Activated CD4-positive, alpha-beta T cell treated with anti-CD3 and anti-CD28 coated beads, Interleukin-2, amount 50 U/mL, for 16 hours (primary cell): ENCODE measurements at regions not wholly inside any gene's neighbourhood (a gene's known extent, or its start where the extent isn't known, plus 50 kb on each side); places are given as distances from the start of the nearest gene placed in this dataset.
"Not testable (repeated sequence)": the region's sequence is repeated elsewhere in the genome, so short reads cannot be mapped to it uniquely, and the experiment has no call there.

ENCODE experiments used
- DNase-seq: peaks from one replicate; pipeline ENCODE4 v3.0.0-alpha.2; 2020

DNA sequence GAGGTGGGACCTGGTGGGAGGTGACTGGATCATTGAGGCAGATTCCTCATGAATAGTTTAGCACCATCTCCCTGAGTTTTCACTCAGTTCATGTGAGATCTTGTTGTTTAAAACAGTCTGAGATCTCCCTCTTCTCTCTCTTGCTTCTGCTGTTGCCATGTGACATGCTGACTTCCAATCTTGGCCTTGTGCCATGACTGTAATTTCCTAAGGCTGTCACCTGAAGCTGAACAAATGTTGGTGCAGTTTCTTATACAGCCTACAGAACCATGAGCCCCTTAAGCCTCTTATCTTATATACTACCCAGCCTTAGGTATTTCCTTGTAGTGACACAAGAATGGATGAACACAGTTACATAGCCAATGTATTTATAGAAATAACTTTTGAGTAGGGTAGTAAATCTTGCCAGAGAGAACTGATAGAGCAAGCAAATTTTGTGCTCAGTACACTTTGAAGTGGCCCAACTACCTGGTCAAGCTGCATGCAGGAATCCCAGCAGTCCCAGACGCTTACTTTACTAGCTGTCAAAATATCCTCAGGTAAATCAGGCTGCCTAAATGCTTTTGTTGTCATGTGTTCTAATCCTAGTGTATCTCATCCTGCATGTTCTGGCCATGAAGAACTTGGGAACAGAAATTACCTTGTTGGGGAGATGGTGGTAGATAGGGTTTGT, 445.6 kb upstream of the MIS18BP1 start:
- no peak for DNase-seq

DNA sequence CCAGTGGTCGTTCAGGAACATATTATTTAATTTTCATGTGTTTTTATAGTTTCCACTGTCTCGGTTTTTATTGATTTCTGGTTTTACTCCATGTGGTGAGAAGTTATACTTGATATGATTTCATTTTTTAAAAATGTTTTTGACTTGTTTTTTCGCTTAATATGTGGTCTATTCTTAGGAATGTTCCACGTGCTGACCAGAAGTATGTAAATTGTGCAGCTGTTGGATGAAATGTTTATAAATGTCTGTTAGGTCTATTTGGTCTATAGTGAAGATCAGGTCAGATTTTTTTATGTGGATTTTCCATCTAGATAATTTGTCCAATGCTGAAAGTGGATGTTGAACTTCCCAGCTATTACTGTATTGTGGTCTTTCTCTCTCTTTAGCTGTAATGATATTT, 433.8 kb upstream of the MIS18BP1 start:
- DNase-seq = no peak

GRCh38 chr14:45680531-45680930, 427.5 kb upstream of the MIS18BP1 start:
- DNase-seq = no peak

DNA sequence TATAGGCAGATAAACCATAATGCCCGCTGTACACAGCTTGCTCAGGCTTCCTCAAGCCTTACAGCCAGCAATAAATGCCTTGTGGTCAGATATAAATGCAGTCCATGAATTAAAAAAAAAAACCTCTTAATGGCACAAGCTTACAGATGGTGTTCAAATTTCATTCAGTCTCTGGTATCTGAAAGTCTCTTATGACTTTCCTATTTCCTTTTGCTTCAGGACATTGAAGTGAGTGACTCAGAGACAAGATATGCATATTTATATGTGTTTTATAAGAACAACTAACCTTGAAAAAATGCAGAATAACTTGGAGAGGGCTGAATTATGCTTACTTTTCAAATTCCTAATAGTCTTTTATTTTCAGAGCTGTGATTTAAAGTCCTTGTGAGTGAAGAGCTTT, 426.9 kb upstream of the MIS18BP1 start:
- DNase-seq = no peak

- no peak for DNase-seq
Observed at GRCh38 chr14:45678163-45678562, 425.2 kb upstream of the MIS18BP1 start.

- no peak for DNase-seq
Observed at GRCh38 chr14:45673420-45673819, 420.4 kb upstream of the MIS18BP1 start.

DNA sequence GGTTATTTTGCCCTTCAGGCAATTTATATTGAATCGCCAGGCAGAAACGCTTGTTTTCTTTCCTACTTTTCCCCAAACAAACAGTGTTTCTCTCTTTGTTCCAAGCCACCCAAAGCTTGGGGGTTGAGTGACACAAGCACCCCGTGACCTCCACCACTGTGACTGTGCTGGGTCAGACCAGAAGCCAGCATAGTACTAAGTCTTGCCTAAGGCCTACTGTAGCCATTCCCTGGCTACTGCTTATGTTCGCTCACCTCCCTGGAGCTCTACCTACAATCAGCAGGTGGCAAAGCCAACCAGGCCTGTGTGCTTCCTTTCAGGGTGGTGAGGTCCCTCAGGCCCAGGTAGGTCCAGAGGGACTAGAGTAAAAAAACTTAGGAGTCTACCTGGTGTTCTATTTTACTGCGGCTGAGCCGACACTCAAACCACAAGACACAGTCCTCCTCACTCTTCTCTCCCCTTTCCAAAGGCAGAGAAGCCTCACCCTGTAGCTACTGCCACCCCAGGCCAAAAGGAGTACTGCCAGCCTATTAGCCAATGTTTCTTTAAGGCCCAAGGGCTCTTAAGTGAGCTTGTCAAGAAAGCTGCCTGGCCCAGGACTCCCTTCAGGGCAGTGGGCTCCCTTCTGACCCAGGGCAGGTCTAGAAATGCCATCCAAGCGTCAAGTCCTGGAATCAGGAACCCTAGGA, 411.8 kb upstream of the MIS18BP1 start:
- DNase-seq = no peak

DNA sequence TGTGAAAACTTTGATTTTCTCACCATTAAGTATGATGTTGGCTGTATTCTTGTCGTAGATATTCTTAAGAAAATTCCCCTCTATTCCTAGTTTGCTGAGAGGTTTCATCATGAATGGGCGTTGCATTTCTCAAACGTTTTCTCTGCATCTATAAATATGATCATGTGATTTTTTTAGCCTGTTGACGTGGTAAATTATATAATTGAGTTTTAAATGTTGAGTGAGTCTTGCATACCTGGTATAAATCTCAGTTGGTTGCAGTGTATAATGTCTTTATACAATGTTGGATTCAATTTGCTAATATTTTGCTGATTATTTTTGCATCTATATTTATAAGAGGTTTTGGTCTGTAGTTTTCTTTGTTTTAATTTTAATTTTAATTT, 405.9 kb upstream of the MIS18BP1 start:
- DNase-seq = no peak

- DNase-seq = no peak
Observed at GRCh38 chr14:45658226-45658916, 405.4 kb upstream of the MIS18BP1 start.

GRCh38 chr14:45651890-45652289, 398.9 kb upstream of the MIS18BP1 start:
- DNase-seq = no peak

- DNase-seq = no peak
Observed at GRCh38 chr14:45650754-45651153, 397.8 kb upstream of the MIS18BP1 start.

- DNase-seq = no peak
Observed at GRCh38 chr14:45649051-45649450, 396.0 kb upstream of the MIS18BP1 start.

DNA sequence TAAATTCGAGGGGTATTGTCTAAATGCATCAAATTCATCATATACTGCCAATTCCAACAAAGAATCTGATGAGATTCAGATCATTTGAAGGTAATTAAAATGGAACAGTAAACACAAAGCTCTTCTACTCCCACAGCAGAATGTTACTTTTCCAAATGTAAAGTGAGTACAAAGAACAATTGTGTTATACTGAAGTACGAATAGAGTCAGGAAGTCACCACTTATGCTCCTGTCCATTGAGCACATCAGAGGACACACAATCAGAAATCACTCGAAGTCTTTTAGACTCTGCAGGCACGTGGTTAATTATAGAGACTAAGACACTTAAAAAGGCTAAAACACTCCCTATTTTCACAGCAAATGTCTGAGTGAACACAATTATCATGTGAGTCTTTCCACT, 388.5 kb upstream of the MIS18BP1 start:
- no peak for DNase-seq

- not testable (repeated sequence) for DNase-seq
Observed at GRCh38 chr14:45634651-45635441, 381.8 kb upstream of the MIS18BP1 start.

DNA sequence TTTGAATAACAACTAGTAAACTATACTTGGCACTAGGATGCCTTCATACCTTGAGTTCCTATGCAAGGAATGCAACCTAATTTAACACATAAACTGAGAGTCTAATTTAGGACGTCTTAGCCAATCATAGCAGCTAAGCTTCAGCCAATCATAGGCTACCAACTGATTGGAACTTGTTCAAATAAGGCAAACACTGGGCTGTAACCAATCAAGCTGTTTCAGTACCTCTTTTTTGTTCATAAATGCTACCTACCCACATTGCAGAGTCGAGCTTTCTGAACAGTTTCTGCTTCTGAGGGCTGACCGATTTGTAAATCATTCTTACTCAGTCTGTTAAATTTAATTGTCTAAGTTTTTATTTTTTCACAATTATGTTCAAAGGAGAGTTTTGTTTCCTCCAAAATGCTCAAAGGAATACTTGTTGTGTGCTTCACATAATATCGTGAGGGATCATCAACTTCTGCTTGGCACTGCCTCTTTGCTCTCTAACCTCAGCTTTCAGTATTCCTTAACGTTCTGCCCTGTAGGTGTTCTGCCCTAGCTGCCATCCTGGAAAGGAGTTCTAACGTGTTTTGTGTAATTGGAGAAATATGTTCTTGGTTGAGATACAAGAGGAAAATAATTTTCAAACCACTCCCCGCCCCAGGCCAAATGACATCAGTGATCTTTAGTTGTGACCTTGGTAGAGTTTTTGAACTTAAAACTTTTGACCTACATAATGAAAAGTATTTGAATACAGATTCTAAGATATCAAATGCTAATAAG, 380.4 kb upstream of the MIS18BP1 start:
- no peak for DNase-seq

DNA sequence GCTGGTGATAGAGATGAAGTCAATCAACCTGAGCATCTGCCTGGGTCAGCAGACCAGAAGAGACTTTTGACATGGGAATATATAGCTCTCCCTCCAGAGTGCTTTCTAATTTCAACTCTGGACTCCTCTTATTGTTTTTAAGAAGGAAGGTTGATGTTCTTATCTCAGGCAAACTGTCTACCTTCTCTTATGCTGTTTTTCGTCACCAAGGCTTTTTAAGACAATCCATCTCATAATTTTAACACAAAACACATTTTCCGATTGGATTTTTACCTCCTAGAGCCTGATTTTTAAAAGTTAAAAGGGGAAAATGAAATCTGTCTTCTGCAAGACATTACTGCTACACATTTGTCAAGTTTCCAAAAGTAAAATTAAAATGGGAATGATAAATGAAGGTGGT, 368.7 kb upstream of the MIS18BP1 start:
- no peak for DNase-seq

- DNase-seq = no peak
Observed at GRCh38 chr14:45619831-45620230, 366.8 kb upstream of the MIS18BP1 start.

- no peak for DNase-seq
Observed at GRCh38 chr14:45610318-45610717, 357.3 kb upstream of the MIS18BP1 start.

GRCh38 chr14:45587142-45587541, 334.1 kb upstream of the MIS18BP1 start:
- no peak for DNase-seq

DNA sequence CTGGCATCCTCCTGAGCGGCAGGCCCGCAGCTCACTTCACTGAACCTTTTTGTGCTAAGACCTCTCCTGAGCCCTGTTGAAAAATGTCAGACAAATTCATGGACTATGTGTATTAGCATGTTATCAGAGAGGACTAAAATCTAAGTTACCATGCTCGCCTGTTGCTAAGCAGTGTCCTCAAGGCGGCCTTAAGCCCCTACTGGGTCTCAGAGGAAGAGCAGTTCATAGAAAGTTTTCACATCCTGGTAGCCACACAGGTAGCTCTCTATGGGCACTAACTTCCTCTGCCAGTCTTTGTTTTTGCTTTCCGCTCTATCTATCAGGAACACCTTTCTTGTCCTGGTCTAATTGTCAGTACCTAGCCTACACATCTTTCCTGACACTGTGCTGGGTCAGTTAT, 306.6 kb upstream of the MIS18BP1 start:
- no peak for DNase-seq

DNA sequence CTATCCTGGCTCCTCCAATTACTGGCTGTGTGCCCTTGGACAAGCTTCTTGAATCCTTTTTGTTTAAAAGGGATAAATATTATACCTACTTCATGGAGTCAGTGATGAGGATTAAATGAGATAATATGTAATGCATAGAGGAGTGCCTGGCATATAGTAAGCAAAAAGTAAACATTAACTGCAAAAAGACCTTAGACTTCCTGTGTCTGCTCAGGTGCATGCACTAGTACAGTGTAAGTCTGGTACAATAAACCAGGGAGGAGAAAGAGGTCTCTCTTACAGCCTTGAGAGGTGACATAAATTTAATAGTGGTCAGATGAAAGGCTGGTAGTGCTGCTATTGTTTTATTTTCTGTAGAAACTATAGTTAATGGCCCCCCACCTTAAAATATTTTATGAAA, 305.2 kb upstream of the MIS18BP1 start:
- no peak for DNase-seq

- DNase-seq = no peak
Observed at GRCh38 chr14:45553981-45554380, 301.0 kb upstream of the MIS18BP1 start.
